GM12878 (cell line): ENCODE measurements at regions not wholly inside any gene's neighbourhood (a gene's known extent, or its start where the extent isn't known, plus 50 kb on each side); places are given as distances from the start of the nearest gene placed in this dataset.

Experiments
- BHLHE40 ChIP-seq, 2 experiments: fragments of 450-650 bp in 1 of 2; IDR thresholded peaks; 2 replicates each; pipeline ENCODE4 v1.6.1; 2011 to 2017; ENCODE audit warnings: low read depth in 2 of 2, borderline replicate concordance in 1 of 2, improper control_type of control experiment in 1 of 2, low read length in 1 of 2, mild to moderate bottlenecking in 1 of 2
- CEBPB ChIP-seq, 2 experiments: fragments of 150-350 bp in 1 of 2; IDR thresholded peaks; 2 replicates each; pipeline ENCODE4 v1.6.1; 2012 to 2014; ENCODE audit warnings: low read depth in 2 of 2, low read length in 2 of 2, borderline replicate concordance in 1 of 2, inconsistent platforms in 1 of 2
- CUX1 ChIP-seq: IDR thresholded peaks from 2 replicates; pipeline ENCODE4 v1.6.1; 2012; ENCODE audit warnings: improper control_type of control experiment, low read depth, low read length; ENCODE audit not compliant: insufficient replicate concordance
- EP300 ChIP-seq, 2 experiments: fragments of 150-350 bp in 1 of 2; IDR thresholded peaks; 2 replicates each; pipeline ENCODE4 v1.6.1; 2011 to 2012; ENCODE audit warnings: low read depth in 2 of 2, low read length in 2 of 2, borderline replicate concordance in 1 of 2, improper control_type of control experiment in 1 of 2, inconsistent platforms in 1 of 2; ENCODE audit not compliant: control insufficient read depth in 1 of 2
- FOXM1 ChIP-seq: IDR thresholded peaks from 2 replicates; pipeline ENCODE4 v1.6.1; 2012; ENCODE audit warnings: low read depth, mild to moderate bottlenecking, inconsistent platforms, low read length, moderate library complexity
- HDAC2 ChIP-seq: fragments of 200-600 bp; sonication (generic); IDR thresholded peaks from 2 replicates; pipeline ENCODE4 v1.6.1; 2017
- NBN ChIP-seq: fragments of 450-650 bp; IDR thresholded peaks from 2 replicates; pipeline ENCODE4 v1.6.1; 2016
- NR2C2 ChIP-seq: IDR thresholded peaks from 2 replicates; pipeline ENCODE4 v1.6.1; 2011; ENCODE audit warnings: borderline replicate concordance, low read depth; ENCODE audit not compliant: control insufficient read depth, insufficient read length
- POLR2A ChIP-seq: IDR thresholded peaks from 2 replicates; pipeline ENCODE4 v1.6.1; 2011; ENCODE audit warnings: low read depth, mild to moderate bottlenecking, low read length
- SREBF2 ChIP-seq: IDR thresholded peaks from 2 replicates; pipeline ENCODE4 v1.6.1; 2012; ENCODE audit warnings: mild to moderate bottlenecking, low read length
- ZBTB40 ChIP-seq: fragments of 450-650 bp; IDR thresholded peaks from 2 replicates; pipeline ENCODE4 v1.6.1; 2016; ENCODE audit warnings: mild to moderate bottlenecking, moderate library complexity, borderline replicate concordance
- TF ChIP-seq, protein P1 (sequence below), 3 experiments: IDR thresholded peaks in 2 of 3; conservative IDR thresholded peaks in 1 of 3; 2 replicates each; pipeline ENCODE4 v1.5.1; 2011; ENCODE audit warnings: low read depth in 3 of 3, low read length in 3 of 3, mild to moderate bottlenecking in 3 of 3, control low read depth in 2 of 3, moderate library complexity in 2 of 3, inconsistent platforms in 1 of 3, mixed read lengths in 1 of 3; ENCODE audit not compliant: control insufficient read depth in 2 of 3, insufficient read depth in 1 of 3; ENCODE audit errors: extremely low read depth in 1 of 3
- TF ChIP-seq, protein P2 (sequence below): IDR thresholded peaks from 2 replicates; pipeline ENCODE4 v1.6.1; 2012; ENCODE audit warnings: mild to moderate bottlenecking, low read depth, low read length
- TF ChIP-seq, protein P3 (sequence below): fragments of 450-650 bp; IDR thresholded peaks from 2 replicates; pipeline ENCODE4 v1.6.1; 2018; ENCODE audit warnings: borderline replicate concordance, mild to moderate bottlenecking; ENCODE audit not compliant: partially characterized antibody

- TF ChIP-seq POLR2A = no peak
- TF ChIP-seq, protein P1, sequence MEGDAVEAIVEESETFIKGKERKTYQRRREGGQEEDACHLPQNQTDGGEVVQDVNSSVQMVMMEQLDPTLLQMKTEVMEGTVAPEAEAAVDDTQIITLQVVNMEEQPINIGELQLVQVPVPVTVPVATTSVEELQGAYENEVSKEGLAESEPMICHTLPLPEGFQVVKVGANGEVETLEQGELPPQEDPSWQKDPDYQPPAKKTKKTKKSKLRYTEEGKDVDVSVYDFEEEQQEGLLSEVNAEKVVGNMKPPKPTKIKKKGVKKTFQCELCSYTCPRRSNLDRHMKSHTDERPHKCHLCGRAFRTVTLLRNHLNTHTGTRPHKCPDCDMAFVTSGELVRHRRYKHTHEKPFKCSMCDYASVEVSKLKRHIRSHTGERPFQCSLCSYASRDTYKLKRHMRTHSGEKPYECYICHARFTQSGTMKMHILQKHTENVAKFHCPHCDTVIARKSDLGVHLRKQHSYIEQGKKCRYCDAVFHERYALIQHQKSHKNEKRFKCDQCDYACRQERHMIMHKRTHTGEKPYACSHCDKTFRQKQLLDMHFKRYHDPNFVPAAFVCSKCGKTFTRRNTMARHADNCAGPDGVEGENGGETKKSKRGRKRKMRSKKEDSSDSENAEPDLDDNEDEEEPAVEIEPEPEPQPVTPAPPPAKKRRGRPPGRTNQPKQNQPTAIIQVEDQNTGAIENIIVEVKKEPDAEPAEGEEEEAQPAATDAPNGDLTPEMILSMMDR (IDR thresholded peaks at IDR 0.05 in 2 of 3, conservative IDR thresholded peaks at IDR 0.05 in 1 of 3; ENCODE audit: control insufficient read depth in 2 of 3, extremely low read depth in 1 of 3, insufficient read depth in 1 of 3, low read depth in 3 of 3, low read length in 3 of 3) = no peak
- no peak for TF ChIP-seq CEBPB (IDR thresholded peaks at IDR 0.05; ENCODE audit: borderline replicate concordance in 1 of 2, low read depth in 2 of 2, low read length in 2 of 2)
- no peak for TF ChIP-seq NBN
- no peak for TF ChIP-seq FOXM1
- no peak for TF ChIP-seq NR2C2
- no peak for TF ChIP-seq BHLHE40 (IDR thresholded peaks at IDR 0.05; ENCODE audit: borderline replicate concordance in 1 of 2, low read depth in 2 of 2, low read length in 1 of 2)
- TF ChIP-seq, protein P2, sequence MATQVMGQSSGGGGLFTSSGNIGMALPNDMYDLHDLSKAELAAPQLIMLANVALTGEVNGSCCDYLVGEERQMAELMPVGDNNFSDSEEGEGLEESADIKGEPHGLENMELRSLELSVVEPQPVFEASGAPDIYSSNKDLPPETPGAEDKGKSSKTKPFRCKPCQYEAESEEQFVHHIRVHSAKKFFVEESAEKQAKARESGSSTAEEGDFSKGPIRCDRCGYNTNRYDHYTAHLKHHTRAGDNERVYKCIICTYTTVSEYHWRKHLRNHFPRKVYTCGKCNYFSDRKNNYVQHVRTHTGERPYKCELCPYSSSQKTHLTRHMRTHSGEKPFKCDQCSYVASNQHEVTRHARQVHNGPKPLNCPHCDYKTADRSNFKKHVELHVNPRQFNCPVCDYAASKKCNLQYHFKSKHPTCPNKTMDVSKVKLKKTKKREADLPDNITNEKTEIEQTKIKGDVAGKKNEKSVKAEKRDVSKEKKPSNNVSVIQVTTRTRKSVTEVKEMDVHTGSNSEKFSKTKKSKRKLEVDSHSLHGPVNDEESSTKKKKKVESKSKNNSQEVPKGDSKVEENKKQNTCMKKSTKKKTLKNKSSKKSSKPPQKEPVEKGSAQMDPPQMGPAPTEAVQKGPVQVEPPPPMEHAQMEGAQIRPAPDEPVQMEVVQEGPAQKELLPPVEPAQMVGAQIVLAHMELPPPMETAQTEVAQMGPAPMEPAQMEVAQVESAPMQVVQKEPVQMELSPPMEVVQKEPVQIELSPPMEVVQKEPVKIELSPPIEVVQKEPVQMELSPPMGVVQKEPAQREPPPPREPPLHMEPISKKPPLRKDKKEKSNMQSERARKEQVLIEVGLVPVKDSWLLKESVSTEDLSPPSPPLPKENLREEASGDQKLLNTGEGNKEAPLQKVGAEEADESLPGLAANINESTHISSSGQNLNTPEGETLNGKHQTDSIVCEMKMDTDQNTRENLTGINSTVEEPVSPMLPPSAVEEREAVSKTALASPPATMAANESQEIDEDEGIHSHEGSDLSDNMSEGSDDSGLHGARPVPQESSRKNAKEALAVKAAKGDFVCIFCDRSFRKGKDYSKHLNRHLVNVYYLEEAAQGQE = no peak
- TF ChIP-seq EP300 (IDR thresholded peaks at IDR 0.05; ENCODE audit: borderline replicate concordance in 1 of 2, control insufficient read depth in 1 of 2, low read depth in 2 of 2, low read length in 2 of 2) = no peak
- TF ChIP-seq SREBF2 = no peak
- TF ChIP-seq HDAC2 = no peak
- TF ChIP-seq, protein P3, sequence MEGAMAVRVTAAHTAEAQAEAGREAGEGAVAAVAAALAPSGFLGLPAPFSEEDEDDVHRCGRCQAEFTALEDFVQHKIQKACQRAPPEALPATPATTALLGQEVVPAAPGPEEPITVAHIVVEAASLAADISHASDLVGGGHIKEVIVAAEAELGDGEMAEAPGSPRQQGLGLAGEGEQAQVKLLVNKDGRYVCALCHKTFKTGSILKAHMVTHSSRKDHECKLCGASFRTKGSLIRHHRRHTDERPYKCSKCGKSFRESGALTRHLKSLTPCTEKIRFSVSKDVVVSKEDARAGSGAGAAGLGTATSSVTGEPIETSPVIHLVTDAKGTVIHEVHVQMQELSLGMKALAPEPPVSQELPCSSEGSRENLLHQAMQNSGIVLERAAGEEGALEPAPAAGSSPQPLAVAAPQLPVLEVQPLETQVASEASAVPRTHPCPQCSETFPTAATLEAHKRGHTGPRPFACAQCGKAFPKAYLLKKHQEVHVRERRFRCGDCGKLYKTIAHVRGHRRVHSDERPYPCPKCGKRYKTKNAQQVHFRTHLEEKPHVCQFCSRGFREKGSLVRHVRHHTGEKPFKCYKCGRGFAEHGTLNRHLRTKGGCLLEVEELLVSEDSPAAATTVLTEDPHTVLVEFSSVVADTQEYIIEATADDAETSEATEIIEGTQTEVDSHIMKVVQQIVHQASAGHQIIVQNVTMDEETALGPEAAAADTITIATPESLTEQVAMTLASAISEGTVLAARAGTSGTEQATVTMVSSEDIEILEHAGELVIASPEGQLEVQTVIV = no peak
- TF ChIP-seq ZBTB40 = no peak
- no peak for TF ChIP-seq CUX1
Observed at GRCh38 chr1:185500001-185500626, 183.1 kb upstream of the IVNS1ABP start.
